Gastrocnemius medialis (tissue), 4 donors: ENCODE measurements at regions not wholly inside any gene's neighbourhood (a gene's known extent, or its start where the extent isn't known, plus 50 kb on each side); places are given as distances from the start of the nearest gene placed in this dataset.

Experiments used
- ATAC-seq, 2 donors: fragments of 150-250 bp; one replicate each; pipeline ENCODE4 v1.9.1; 2016
- DNase-seq, 2 donors: peaks; one replicate each; pipeline ENCODE4 v3.0.0-alpha.2; 2019
- H3K27ac ChIP-seq, 4 donors: fragments of 200-600 bp; sonication (generic); 1 replicate in 1 of 4; 2 replicates in 3 of 4; pipeline ENCODE4 v1.5.1; 2016 to 2018; ENCODE audit warnings: mild to moderate bottlenecking in 2 of 4, moderate library complexity in 1 of 4
- H3K27me3 ChIP-seq, 3 donors: fragments of 200-600 bp; sonication (generic) in 2 of 3; 1 replicate in 1 of 3; 2 replicates in 2 of 3; pipeline versions ENCODE4 v1.5.1 to v1.6.0; 2016 to 2019; ENCODE audit warnings: mild to moderate bottlenecking in 1 of 3, moderate library complexity in 1 of 3
- H3K36me3 ChIP-seq, 2 donors: fragments of 200-600 bp; sonication (generic) in 1 of 2; one replicate each; pipeline ENCODE4 v1.5.1; 2017 to 2018
- H3K4me1 ChIP-seq, 2 donors: fragments of 200-600 bp; sonication (generic) in 1 of 2; one replicate each; pipeline ENCODE4 v1.5.1; 2016 to 2017; ENCODE audit warnings: mild to moderate bottlenecking in 2 of 2
- H3K4me3 ChIP-seq, 4 donors: fragments of 200-600 bp; sonication (generic) in 3 of 4; 1 replicate in 1 of 4; 2 replicates in 3 of 4; pipeline ENCODE4 v1.5.1; 2016 to 2019; ENCODE audit warnings: mild to moderate bottlenecking in 2 of 4
- H3K9me3 ChIP-seq, 3 donors: fragments of 200-600 bp; sonication (generic) in 2 of 3; 1 replicate in 1 of 3; 2 replicates in 2 of 3; pipeline ENCODE4 v1.5.1; 2016 to 2019
- CTCF ChIP-seq, 5 experiments: fragments of 450-650 bp in 3 of 5; fragments of 200-600 bp in 2 of 5; sonication (generic) in 2 of 5; IDR thresholded peaks in 4 of 5; conservative IDR thresholded peaks in 1 of 5; 1 replicate in 4 of 5; 2 replicates in 1 of 5; pipeline ENCODE4 v1.5.1; 2016 to 2019; ENCODE audit warnings: antibody characterized with exemption in 5 of 5, mild to moderate bottlenecking in 3 of 5, moderate library complexity in 3 of 5
- POLR2A ChIP-seq, 2 donors: fragments of 450-650 bp; IDR thresholded peaks; one replicate each; pipeline ENCODE4 v1.6.1; 2017; ENCODE audit warnings: antibody characterized with exemption in 2 of 2, mild to moderate bottlenecking in 2 of 2, moderate library complexity in 2 of 2
- in situ Hi-C, 4 donors: fragments of 200-750 bp; cut with MboI; loops; one replicate each; pipeline versions ENCODE4 v1.15.0 to v1.8.0; 2017; ENCODE audit warnings: low sequenced_read_pairs in 4 of 4
- intact Hi-C: fragments of 100-400 bp; cut with DNase I; formaldehyde crosslinking; loops from one replicate; pipeline ENCODE4 v1.15.1; 2023; ENCODE audit warnings: low total_unique reads

- H3K9me3 ChIP-seq = no peaks in the 10 kb centered on the region
- no peaks in the 10 kb centered on the region for H3K4me1 ChIP-seq
- no peaks in the 10 kb centered on the region for H3K27me3 ChIP-seq
- no peak overlapping the region for H3K27ac ChIP-seq
- TF ChIP-seq POLR2A (IDR thresholded peaks at IDR 0.05) = no peak
- TF ChIP-seq CTCF (IDR thresholded peaks at IDR 0.05 in 4 of 5, conservative IDR thresholded peaks at IDR 0.05 in 1 of 5) = no peak
- ATAC-seq = no peak
- in situ Hi-C loops (loop anchor here in 1 of 4 donors (25.0 kb wide), 1 partner anchor 99 kb away; no protein-coding TSS in a partner anchor), intact Hi-C loops (no loop called here)
- no peaks in the 10 kb centered on the region for H3K36me3 ChIP-seq
- H3K4me3 ChIP-seq = no peak overlapping the region
- DNase-seq = no peak
Observed at GRCh38 chr13:92938486-92939020, 288.1 kb upstream of the GPC6 start.

GRCh38 chr13:92941167-92941566, 285.4 kb upstream of the GPC6 start:
- Histone ChIP-seq H3K27ac (no peak overlapping the region), H3K27me3 (no peaks in the 10 kb centered on the region), H3K4me3 (no peak overlapping the region), H3K4me1 (no peaks in the 10 kb centered on the region), H3K9me3 (no peaks in the 10 kb centered on the region), H3K36me3 (no peaks in the 10 kb centered on the region)
- DNase-seq (no peak), ATAC-seq (no peak)
- in situ Hi-C loops = loop anchor here in 1 of 4 donors (25.0 kb wide), 1 partner anchor 96 kb away; no protein-coding TSS in a partner anchor
- TF ChIP-seq CTCF (IDR thresholded peaks at IDR 0.05 in 4 of 5, conservative IDR thresholded peaks at IDR 0.05 in 1 of 5) (no peak), POLR2A (IDR thresholded peaks at IDR 0.05) (no peak)
- intact Hi-C loops = no loop called here

GRCh38 chr13:92947770-92948434, 278.7 kb upstream of the GPC6 start:
- ATAC-seq = no peak
- no peaks in the 10 kb centered on the region for H3K4me1 ChIP-seq
- no peak overlapping the region for H3K4me3 ChIP-seq
- H3K27ac ChIP-seq = no peak overlapping the region
- intact Hi-C loops = no loop called here
- in situ Hi-C loops = loop anchor here in 1 of 4 donors (25.0 kb wide), 1 partner anchor 89 kb away; no protein-coding TSS in a partner anchor
- no peaks in the 10 kb centered on the region for H3K36me3 ChIP-seq
- DNase-seq = no peak
- no peaks in the 10 kb centered on the region for H3K9me3 ChIP-seq
- no peak for TF ChIP-seq POLR2A (IDR thresholded peaks at IDR 0.05)
- TF ChIP-seq CTCF (IDR thresholded peaks at IDR 0.05 in 4 of 5, conservative IDR thresholded peaks at IDR 0.05 in 1 of 5) = no peak
- H3K27me3 ChIP-seq = no peaks in the 10 kb centered on the region

- H3K4me1 ChIP-seq = no peaks in the 10 kb centered on the region
- intact Hi-C loops = no loop called here
- no peaks in the 10 kb centered on the region for H3K9me3 ChIP-seq
- ATAC-seq = no peak
- no peak overlapping the region for H3K27ac ChIP-seq
- in situ Hi-C loops = no loop called here
- H3K4me3 ChIP-seq = no peak overlapping the region
- no peaks in the 10 kb centered on the region for H3K36me3 ChIP-seq
- TF ChIP-seq CTCF (IDR thresholded peaks at IDR 0.05 in 4 of 5, conservative IDR thresholded peaks at IDR 0.05 in 1 of 5) (no peak), POLR2A (IDR thresholded peaks at IDR 0.05) (no peak)
- H3K27me3 ChIP-seq = no peaks in the 10 kb centered on the region
- DNase-seq = no peak
Observed at GRCh38 chr13:92950771-92951170, 275.8 kb upstream of the GPC6 start.
